ENCODE measurements at regions not wholly inside any gene's neighbourhood (a gene's known extent, or its start where the extent isn't known, plus 50 kb on each side); places are given as distances from the start of the nearest gene placed in this dataset.

DNA sequence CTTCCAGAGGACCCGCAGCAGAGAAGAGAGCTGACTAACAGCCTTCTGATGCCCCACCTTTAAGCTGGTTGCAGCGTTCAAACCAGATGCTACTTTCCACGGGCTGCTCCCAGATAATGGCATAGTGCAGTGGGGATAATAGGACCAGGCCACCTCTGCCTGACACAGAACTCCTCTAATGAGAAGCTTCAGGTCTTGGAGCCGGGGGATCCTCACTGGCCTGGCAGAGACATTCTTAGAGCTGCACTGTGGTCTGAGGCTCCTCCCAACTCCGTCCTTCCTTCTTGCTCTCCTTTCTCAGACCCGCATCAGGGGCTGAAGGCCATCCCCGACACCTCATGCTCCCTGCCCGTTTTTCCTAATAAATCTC, 206.6 kb upstream of the MARCKS start:
- Histone ChIP-seq H4K20me1 (ENCODE audit: insufficient read depth, low read length) (no peaks in the 10 kb centered on the region), H3K79me2 (ENCODE audit: insufficient read depth, low read length) (no peaks in the 10 kb centered on the region), H3K27ac (ENCODE audit: low read depth, low read length, poor library complexity, severe bottlenecking) (no peak overlapping the region), H3K4me3 (ENCODE audit: low read depth, low read length, poor library complexity, severe bottlenecking) (no peak overlapping the region), H3K4me2 (ENCODE audit: low read length) (no peak overlapping the region), H3K9ac (ENCODE audit: low read length) (no peak overlapping the region), H2AFZ (ENCODE audit: low read length) (no peak overlapping the region), H3K36me3 (ENCODE audit: insufficient read depth, low read length) (no peaks in the 10 kb centered on the region), H3K27me3 (ENCODE audit: insufficient read depth, low read length) (no peaks in the 10 kb centered on the region), H3F3A (ENCODE audit: insufficient read depth, low read length) (no peaks in the 10 kb centered on the region), H3K9me3 (ENCODE audit: low read length) (no peaks in the 10 kb centered on the region), H3K4me1 (ENCODE audit: insufficient read depth, low read length, severe bottlenecking) (peaks cover 15% of the 10 kb centered on the region), H3K9me2 (ENCODE audit: low read depth, low read length) (no peaks in the 10 kb centered on the region)
- TF ChIP-seq, protein P1, sequence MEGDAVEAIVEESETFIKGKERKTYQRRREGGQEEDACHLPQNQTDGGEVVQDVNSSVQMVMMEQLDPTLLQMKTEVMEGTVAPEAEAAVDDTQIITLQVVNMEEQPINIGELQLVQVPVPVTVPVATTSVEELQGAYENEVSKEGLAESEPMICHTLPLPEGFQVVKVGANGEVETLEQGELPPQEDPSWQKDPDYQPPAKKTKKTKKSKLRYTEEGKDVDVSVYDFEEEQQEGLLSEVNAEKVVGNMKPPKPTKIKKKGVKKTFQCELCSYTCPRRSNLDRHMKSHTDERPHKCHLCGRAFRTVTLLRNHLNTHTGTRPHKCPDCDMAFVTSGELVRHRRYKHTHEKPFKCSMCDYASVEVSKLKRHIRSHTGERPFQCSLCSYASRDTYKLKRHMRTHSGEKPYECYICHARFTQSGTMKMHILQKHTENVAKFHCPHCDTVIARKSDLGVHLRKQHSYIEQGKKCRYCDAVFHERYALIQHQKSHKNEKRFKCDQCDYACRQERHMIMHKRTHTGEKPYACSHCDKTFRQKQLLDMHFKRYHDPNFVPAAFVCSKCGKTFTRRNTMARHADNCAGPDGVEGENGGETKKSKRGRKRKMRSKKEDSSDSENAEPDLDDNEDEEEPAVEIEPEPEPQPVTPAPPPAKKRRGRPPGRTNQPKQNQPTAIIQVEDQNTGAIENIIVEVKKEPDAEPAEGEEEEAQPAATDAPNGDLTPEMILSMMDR (IDR thresholded peaks at IDR 0.05; ENCODE audit: low read length), result no peak
- no peak for TF ChIP-seq EZH2 (IDR thresholded peaks at IDR 0.05; ENCODE audit: borderline replicate concordance, low read length)

DNA sequence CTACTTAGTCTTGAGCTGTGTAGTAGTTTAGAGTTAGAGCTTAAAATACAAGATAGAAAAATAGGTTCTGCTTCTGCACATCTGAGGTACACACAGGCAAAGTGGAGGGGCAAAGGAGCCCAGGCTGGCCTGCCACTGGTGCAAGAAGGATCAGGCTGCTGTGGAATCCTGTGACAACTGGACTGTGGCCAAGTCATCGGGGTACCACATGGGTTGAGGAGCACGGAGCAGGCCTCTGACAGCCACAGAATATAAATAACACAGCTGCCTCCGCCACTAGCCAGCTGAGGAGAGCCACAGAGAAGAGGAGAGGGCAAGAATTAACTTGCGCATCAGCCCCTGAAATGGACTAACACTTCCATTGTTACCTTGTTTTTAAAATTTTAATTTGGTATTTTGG, 206.0 kb upstream of the MARCKS start:
- H4K20me1 ChIP-seq (ENCODE audit: insufficient read depth, low read length), result no peaks in the 10 kb centered on the region
- no peak overlapping the region for H3K4me2 ChIP-seq (ENCODE audit: low read length)
- H3K9ac ChIP-seq (ENCODE audit: low read length), result no peak overlapping the region
- H3K27ac ChIP-seq (ENCODE audit: low read depth, low read length, poor library complexity, severe bottlenecking), result no peak overlapping the region
- H3K79me2 ChIP-seq (ENCODE audit: insufficient read depth, low read length), result no peaks in the 10 kb centered on the region
- no peak overlapping the region for H2AFZ ChIP-seq (ENCODE audit: low read length)
- no peaks in the 10 kb centered on the region for H3F3A ChIP-seq (ENCODE audit: insufficient read depth, low read length)
- H3K4me1 ChIP-seq (ENCODE audit: insufficient read depth, low read length, severe bottlenecking), result peaks cover 15% of the 10 kb centered on the region
- no peak for TF ChIP-seq EZH2 (IDR thresholded peaks at IDR 0.05; ENCODE audit: borderline replicate concordance, low read length)
- TF ChIP-seq, protein P1 (IDR thresholded peaks at IDR 0.05; ENCODE audit: low read length), result no peak
- H3K27me3 ChIP-seq (ENCODE audit: insufficient read depth, low read length), result no peaks in the 10 kb centered on the region
- H3K4me3 ChIP-seq (ENCODE audit: low read depth, low read length, poor library complexity, severe bottlenecking), result no peak overlapping the region
- H3K9me2 ChIP-seq (ENCODE audit: low read depth, low read length), result no peaks in the 10 kb centered on the region
- H3K9me3 ChIP-seq (ENCODE audit: low read length), result no peaks in the 10 kb centered on the region
- H3K36me3 ChIP-seq (ENCODE audit: insufficient read depth, low read length), result no peaks in the 10 kb centered on the region

DNA sequence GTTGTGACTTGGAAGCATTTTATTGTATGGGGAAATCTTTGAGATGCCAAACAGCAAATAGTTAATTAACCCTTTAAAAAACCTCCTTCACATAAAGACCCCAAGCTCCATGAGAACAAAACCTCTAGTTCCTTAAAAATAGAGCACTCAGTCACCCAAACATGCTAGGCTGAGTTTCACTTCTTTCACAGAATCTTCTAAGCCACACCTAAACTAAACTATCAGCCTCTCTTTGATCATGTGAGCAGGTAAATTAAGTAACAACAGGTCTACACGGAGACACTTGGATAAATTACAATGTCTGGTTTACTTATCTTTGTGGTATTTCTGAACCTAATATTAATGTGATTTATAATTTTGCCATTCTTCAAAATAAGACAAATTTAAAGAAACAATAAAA, 205.2 kb upstream of the MARCKS start:
- H3K9me3 ChIP-seq (ENCODE audit: low read length), result no peaks in the 10 kb centered on the region
- H3F3A ChIP-seq (ENCODE audit: insufficient read depth, low read length), result no peaks in the 10 kb centered on the region
- no peaks in the 10 kb centered on the region for H3K79me2 ChIP-seq (ENCODE audit: insufficient read depth, low read length)
- no peaks in the 10 kb centered on the region for H3K9me2 ChIP-seq (ENCODE audit: low read depth, low read length)
- no peaks in the 10 kb centered on the region for H3K36me3 ChIP-seq (ENCODE audit: insufficient read depth, low read length)
- no peak overlapping the region for H2AFZ ChIP-seq (ENCODE audit: low read length)
- no peak overlapping the region for H3K27ac ChIP-seq (ENCODE audit: low read depth, low read length, poor library complexity, severe bottlenecking)
- H3K4me3 ChIP-seq (ENCODE audit: low read depth, low read length, poor library complexity, severe bottlenecking), result no peak overlapping the region
- H3K4me1 ChIP-seq (ENCODE audit: insufficient read depth, low read length, severe bottlenecking), result peaks cover 15% of the 10 kb centered on the region
- H4K20me1 ChIP-seq (ENCODE audit: insufficient read depth, low read length), result no peaks in the 10 kb centered on the region
- H3K4me2 ChIP-seq (ENCODE audit: low read length), result no peak overlapping the region
- H3K9ac ChIP-seq (ENCODE audit: low read length), result no peak overlapping the region
- no peaks in the 10 kb centered on the region for H3K27me3 ChIP-seq (ENCODE audit: insufficient read depth, low read length)
- TF ChIP-seq EZH2 (IDR thresholded peaks at IDR 0.05; ENCODE audit: borderline replicate concordance, low read length), result no peak
- TF ChIP-seq, protein P1 (IDR thresholded peaks at IDR 0.05; ENCODE audit: low read length), result no peak
